AG04450 (cell line): ENCODE measurements at regions not wholly inside any gene's neighbourhood (a gene's known extent, or its start where the extent isn't known, plus 50 kb on each side); places are given as distances from the start of the nearest gene placed in this dataset.
"Not testable (repeated sequence)": the region's sequence is repeated elsewhere in the genome, so short reads cannot be mapped to it uniquely, and the experiment has no call there.

Experiments used
- CTCF ChIA-PET: fragments of 300-600, 350-600 bp; formaldehyde crosslinking; extraction: SDS; loops from one replicate; lab custom pipeline; 2022; ENCODE audit warnings: antibody characterized with exemption, inconsistent platforms; lab: Charles Lee
- POLR2A ChIA-PET: fragments of 350-600 bp; formaldehyde crosslinking; extraction: SDS; loops from one replicate; lab custom pipeline; 2021; ENCODE audit warnings: antibody characterized with exemption, inconsistent platforms; lab: Yijun Ruan, JAX
- DNase-seq: peaks from one replicate; pipeline ENCODE4 v3.0.0-alpha.2; 2011; ENCODE audit warnings: low read depth, low spot score
- H3K27ac ChIP-seq: one replicate; pipeline ENCODE4 v1.5.1; 2012; ENCODE audit warnings: low read depth, low read length, control low read depth
- H3K27me3 ChIP-seq: one replicate; pipeline ENCODE4 v1.6.0; 2012; ENCODE audit warnings: low read length; ENCODE audit not compliant: control insufficient read depth, insufficient read depth
- H3K4me3 ChIP-seq: 2 replicates; pipeline ENCODE4 v1.5.1; 2011; ENCODE audit warnings: mild to moderate bottlenecking, low read depth, low read length, control low read depth
- H3K9me3 ChIP-seq: 2 replicates; pipeline ENCODE4 v1.5.1; 2012; ENCODE audit warnings: low read length; ENCODE audit not compliant: control insufficient read depth, insufficient read depth
- TF ChIP-seq, protein P1 (sequence below): IDR thresholded peaks from 2 replicates; pipeline ENCODE4 v1.5.1; 2011; ENCODE audit warnings: low read depth, low read length, control low read depth, inconsistent platforms

DNA sequence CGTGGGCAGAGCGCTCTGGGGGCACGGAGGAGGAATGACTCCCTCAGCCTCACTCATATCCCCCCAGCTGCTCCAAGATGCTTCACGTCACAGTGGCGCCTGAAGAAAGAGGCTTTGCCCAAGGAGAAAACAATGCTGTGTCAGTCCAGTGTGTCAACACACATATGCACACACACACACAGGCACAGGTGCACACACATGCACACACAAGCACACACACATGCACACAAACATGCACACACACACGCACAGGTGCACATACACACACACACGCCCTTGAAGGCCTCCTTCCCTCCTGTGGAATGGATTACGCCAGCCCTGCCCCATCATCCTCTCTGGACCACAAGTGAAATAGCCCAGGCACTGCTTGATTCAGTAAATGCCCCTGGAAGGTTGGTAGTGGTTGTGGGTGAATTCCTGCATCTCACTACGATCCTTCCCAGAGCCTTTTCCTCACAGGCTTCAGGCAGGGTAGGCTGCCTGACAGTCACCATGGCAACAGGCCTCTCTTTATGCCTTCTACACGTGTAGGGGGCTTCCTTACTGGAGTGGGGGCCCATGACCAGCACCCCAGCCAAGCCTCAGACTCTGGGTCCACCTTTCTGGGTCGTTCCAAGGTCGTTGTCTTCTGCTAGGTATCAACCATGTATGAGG lies 371.5 kb upstream of the PODXL start:
- H3K27ac ChIP-seq = no peak overlapping the region
- TF ChIP-seq, protein P1, sequence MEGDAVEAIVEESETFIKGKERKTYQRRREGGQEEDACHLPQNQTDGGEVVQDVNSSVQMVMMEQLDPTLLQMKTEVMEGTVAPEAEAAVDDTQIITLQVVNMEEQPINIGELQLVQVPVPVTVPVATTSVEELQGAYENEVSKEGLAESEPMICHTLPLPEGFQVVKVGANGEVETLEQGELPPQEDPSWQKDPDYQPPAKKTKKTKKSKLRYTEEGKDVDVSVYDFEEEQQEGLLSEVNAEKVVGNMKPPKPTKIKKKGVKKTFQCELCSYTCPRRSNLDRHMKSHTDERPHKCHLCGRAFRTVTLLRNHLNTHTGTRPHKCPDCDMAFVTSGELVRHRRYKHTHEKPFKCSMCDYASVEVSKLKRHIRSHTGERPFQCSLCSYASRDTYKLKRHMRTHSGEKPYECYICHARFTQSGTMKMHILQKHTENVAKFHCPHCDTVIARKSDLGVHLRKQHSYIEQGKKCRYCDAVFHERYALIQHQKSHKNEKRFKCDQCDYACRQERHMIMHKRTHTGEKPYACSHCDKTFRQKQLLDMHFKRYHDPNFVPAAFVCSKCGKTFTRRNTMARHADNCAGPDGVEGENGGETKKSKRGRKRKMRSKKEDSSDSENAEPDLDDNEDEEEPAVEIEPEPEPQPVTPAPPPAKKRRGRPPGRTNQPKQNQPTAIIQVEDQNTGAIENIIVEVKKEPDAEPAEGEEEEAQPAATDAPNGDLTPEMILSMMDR = no peak
- POLR2A ChIA-PET = no interaction called here
- CTCF ChIA-PET = no interaction called here
- H3K9me3 ChIP-seq = no peaks in the 10 kb centered on the region
- DNase-seq = no peak
- H3K27me3 ChIP-seq = no peaks in the 10 kb centered on the region
- no peak overlapping the region for H3K4me3 ChIP-seq

DNA sequence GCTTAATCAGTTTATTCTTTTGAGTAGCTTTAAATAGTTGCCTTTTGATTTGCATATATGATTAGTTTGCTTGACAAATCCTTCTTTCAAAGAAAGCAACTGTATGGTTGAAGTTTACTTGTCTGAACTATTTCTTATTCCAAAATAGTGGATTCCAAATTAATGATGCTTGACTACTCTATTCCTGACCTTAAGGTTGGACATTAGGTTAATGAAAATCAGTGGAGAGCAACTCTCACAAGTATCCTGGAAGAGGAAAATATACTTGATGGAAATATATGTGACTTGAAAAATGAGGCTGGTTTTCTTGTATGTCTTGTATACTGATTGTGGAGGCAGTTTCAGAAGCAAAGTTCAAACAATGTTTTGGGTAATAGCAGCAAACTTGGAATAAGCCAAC lies 369.2 kb upstream of the PODXL start:
- Histone ChIP-seq H3K4me3 (no peak overlapping the region), H3K27me3 (no peaks in the 10 kb centered on the region), H3K27ac (no peak overlapping the region), H3K9me3 (no peaks in the 10 kb centered on the region)
- DNase-seq = no peak
- POLR2A ChIA-PET = no interaction called here
- CTCF ChIA-PET = no interaction called here
- TF ChIP-seq, protein P1 = no peak

DNA sequence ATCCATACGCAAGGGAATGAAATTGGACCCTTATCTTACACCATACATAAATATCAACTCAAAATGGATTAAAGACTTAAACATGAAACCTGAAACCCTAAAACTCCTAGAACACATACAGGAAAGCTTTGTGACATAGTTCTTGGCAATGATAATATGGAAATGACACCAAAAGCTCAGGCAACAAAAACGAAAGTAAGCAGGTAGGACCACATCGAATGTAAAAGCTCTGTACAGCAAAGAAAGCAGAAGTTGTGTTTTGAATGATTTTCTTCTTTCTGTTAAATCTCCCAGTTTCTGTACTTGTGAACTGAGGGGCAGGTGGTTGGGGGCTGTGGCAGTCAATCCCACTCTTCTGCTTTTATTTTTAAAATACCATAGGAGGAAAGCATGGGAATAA lies 368.4 kb upstream of the PODXL start:
- CTCF ChIA-PET = no interaction called here
- POLR2A ChIA-PET = no interaction called here
- no peak for DNase-seq
- TF ChIP-seq, protein P1 = no peak
- H3K4me3 ChIP-seq = no peak overlapping the region
- H3K9me3 ChIP-seq = no peaks in the 10 kb centered on the region
- no peaks in the 10 kb centered on the region for H3K27me3 ChIP-seq
- H3K27ac ChIP-seq = no peak overlapping the region

DNA sequence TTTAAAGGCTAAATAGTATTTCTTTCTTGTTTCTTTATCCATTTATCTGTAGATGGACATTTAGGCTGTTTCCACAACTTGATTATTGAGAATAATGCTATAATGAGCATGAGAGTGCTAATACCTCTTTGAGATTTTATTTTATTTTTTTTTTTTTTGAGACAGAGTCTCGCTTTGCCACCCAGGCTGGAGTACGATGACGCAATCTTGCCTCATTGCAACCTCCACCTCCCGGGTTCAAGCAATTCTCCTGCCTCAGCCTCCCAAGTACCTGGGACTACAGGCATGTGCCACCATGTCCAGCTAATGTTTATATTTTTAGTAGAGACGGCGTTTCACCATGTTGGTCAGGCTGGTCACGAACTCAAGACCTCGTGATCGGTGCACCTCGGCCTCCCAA lies 366.5 kb upstream of the PODXL start:
- H3K4me3 ChIP-seq, DNase-seq, H3K27me3 ChIP-seq, POLR2A ChIA-PET, H3K9me3 ChIP-seq, H3K27ac ChIP-seq: not testable (repeated sequence)
- CTCF ChIA-PET = interaction anchor here (1.7 kb wide), 1 partner anchor 22 kb away, joined by 5 read pairs; no protein-coding TSS in a partner anchor

DNA sequence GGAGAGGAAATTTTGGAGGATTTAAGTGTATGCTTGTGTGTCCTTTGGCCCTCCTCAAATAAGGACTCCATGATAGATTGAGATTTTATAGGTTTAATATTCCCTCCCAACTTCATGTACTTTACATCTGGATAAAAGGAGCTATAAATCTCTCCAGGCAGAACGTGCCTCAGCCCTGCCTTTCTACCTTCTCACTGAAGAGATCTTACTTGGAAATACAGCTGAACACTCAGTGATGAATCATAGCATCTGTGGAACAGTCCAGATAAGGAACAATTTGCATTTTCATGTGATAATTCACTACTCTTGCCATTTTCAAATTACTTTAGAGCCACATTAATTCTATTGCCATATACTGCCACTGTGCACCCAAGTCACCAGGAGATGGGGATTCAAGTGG lies 364.6 kb upstream of the PODXL start:
- CTCF ChIA-PET = interaction anchor here (0.6 to 1.7 kb wide), 2 partner anchors 24 to 62 kb away, joined by 4 to 5 read pairs; no protein-coding TSS in a partner anchor
- H3K4me3 ChIP-seq = no peak overlapping the region
- TF ChIP-seq, protein P1 = no peak
- no peak overlapping the region for H3K27ac ChIP-seq
- DNase-seq = no peak
- H3K9me3 ChIP-seq = no peaks in the 10 kb centered on the region
- no peaks in the 10 kb centered on the region for H3K27me3 ChIP-seq
- POLR2A ChIA-PET = no interaction called here
